Choroid plexus epithelial cell (primary cell): ENCODE measurements at regions not wholly inside any gene's neighbourhood (a gene's known extent, or its start where the extent isn't known, plus 50 kb on each side); places are given as distances from the start of the nearest gene placed in this dataset.
A peak's percentile ranks its signal among the peaks of the same experiment; 100 is the strongest.

Experiments used
- DNase-seq: peaks from one replicate; pipeline ENCODE4 v3.0.0-alpha.2; 2010; ENCODE audit warnings: low read depth
- H3K4me3 ChIP-seq: 2 replicates; pipeline ENCODE4 v1.5.1; 2011; ENCODE audit warnings: low read depth, mild to moderate bottlenecking, control low read depth, low read length, moderate library complexity
- TF ChIP-seq, protein P1 (sequence below): conservative IDR thresholded peaks from 2 replicates; pipeline ENCODE4 v1.5.1; 2011; ENCODE audit warnings: low read depth, mild to moderate bottlenecking, control low read depth, inconsistent platforms, low read length, moderate library complexity

DNA sequence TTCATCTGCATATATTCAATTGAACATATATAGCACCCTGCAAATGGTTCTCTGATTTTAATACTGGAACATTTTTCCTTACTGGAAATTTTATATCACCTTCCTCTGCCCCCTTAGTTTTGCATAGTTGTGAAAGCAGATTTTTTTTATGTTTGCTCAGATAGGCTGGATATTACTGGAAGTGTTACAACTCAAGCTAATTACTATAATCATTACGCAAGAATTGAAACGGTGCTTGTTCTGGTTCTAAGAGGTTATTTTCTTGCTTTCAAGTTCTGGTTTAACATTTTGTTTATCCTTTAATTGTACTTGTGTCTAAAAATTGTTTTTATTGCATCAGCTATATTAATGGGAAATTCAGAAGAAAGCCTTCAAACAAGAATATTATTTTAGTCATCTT lies 95.6 kb upstream of the MYO16 start:
- no peak overlapping the region for H3K4me3 ChIP-seq
- TF ChIP-seq, protein P1, sequence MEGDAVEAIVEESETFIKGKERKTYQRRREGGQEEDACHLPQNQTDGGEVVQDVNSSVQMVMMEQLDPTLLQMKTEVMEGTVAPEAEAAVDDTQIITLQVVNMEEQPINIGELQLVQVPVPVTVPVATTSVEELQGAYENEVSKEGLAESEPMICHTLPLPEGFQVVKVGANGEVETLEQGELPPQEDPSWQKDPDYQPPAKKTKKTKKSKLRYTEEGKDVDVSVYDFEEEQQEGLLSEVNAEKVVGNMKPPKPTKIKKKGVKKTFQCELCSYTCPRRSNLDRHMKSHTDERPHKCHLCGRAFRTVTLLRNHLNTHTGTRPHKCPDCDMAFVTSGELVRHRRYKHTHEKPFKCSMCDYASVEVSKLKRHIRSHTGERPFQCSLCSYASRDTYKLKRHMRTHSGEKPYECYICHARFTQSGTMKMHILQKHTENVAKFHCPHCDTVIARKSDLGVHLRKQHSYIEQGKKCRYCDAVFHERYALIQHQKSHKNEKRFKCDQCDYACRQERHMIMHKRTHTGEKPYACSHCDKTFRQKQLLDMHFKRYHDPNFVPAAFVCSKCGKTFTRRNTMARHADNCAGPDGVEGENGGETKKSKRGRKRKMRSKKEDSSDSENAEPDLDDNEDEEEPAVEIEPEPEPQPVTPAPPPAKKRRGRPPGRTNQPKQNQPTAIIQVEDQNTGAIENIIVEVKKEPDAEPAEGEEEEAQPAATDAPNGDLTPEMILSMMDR = no peak
- no peak for DNase-seq

DNA sequence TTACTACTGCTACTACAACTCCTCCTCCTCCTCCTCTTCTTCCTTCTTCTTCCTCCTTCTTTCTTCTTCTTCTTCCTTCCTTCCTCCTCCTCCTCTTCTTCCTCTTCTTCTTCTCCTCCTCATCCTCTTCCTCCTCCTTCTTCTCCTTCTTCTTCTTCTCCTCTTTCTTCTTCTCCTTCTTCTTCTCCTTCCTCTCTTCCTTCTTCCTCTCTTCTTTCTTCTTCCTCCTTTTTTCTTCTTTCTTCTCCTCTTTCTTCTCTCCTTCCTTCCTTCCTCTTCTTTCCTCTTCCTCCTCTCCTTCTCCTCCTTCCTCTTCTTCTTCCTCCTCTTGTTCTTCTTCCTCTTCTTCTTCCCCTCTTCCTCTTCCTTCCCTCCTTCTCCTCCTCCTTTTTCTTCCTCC lies 94.7 kb upstream of the MYO16 start:
- TF ChIP-seq, protein P1 = no peak
- no peak overlapping the region for H3K4me3 ChIP-seq
- no peak for DNase-seq

DNA sequence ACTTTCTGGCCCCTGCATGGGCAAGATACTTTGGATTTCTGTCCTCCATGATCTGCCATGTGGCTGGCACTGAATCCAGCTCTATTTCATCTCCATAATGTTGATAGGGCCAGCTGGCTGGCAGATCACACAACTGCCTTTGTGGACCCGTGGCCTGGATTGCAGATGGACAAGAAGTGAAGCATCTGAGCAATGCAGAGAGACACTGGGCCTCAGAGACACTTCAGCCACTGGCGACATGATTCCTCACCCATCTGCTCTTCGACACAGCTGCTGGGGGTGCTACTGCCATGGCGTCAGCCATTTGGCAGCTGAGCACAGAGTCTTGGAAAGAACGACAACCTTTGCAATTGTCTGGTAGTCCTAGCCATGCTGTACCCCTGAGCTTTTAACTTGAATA lies 79.5 kb upstream of the MYO16 start:
- no peak overlapping the region for H3K4me3 ChIP-seq
- TF ChIP-seq, protein P1 = no peak
- DNase-seq = no peak

DNA sequence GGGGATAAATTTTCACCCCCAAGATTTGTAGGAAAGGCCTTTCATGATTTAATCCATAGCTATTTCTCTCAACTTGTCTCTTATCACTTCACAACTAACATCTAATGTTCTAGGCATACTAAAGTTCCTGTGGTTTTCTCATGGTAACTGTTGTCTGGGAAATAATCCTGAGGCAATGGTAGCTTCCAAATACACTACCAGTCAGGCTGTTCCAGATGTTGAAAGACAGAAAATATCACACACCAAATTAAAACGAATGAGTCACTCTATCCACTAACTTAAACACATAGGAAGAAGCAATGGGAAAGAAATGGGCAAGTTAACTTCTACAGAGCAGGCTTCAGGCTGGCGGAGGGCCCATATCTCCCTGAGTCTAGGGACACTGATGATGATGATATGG lies 77.7 kb upstream of the MYO16 start:
- peak; percentile 23 for DNase-seq
- TF ChIP-seq, protein P1 = no peak
- H3K4me3 ChIP-seq = no peak overlapping the region

DNA sequence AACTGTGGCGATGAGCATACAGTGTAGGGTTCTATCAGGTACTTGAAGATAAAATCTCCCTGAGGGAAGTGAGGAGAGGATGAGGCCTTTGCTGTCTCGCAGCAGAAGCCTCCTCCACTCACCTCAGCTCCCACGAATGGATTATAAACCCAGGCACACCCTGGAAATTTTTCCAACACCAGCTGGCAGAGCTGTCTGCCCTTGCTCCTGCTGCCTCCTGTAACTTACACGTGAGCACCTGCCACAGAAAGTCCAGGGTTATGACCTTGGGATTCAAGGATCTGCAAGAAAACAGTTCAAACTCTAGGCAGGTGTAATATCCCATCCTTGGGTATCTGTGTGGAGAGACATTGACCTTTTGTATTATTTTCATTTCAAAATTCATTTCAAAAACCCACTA lies 70.9 kb upstream of the MYO16 start:
- DNase-seq = no peak
- TF ChIP-seq, protein P1 = no peak
- H3K4me3 ChIP-seq = no peak overlapping the region

DNA sequence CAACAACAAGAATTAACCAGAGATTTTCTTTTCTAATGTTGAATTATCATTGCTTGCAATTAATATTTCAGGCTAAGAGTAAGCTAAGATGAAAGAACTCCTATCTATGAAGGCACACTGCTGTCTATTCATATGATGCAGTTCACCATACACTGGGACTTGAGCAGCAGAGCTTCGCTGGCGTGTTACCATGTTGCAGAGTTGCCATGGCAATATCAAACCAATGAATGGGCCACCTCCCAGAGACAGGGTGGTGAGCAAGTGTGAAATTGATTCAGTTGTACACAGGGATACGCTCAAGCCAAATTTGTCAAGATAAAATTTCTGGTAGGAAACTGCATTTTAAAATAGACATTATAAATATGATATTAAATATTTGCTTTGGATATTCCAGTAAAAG lies 69.3 kb upstream of the MYO16 start:
- no peak overlapping the region for H3K4me3 ChIP-seq
- DNase-seq = no peak
- TF ChIP-seq, protein P1 = no peak

DNA sequence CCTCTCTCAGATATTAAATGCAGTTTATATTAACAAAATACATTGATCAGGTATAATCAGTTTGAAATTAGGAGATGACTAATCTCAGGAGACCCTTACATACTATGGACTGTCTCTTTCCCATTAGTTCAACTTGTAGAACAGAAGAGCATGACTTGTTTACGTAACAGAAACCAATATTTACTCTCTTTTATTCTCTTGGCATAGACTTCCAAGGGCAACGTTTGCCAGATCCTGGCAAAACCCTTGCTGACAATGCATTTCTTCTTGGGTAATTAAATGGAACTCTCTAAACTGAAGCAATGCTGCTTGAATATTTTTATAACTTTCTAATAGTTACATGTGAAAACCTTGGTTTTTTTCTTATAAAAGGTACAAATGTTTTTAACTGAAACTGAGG lies 68.3 kb upstream of the MYO16 start:
- TF ChIP-seq, protein P1 = no peak
- no peak for DNase-seq
- no peak overlapping the region for H3K4me3 ChIP-seq
